ENCODE measurements at regions not wholly inside any gene's neighbourhood (a gene's known extent, or its start where the extent isn't known, plus 50 kb on each side); places are given as distances from the start of the nearest gene placed in this dataset.

DNA sequence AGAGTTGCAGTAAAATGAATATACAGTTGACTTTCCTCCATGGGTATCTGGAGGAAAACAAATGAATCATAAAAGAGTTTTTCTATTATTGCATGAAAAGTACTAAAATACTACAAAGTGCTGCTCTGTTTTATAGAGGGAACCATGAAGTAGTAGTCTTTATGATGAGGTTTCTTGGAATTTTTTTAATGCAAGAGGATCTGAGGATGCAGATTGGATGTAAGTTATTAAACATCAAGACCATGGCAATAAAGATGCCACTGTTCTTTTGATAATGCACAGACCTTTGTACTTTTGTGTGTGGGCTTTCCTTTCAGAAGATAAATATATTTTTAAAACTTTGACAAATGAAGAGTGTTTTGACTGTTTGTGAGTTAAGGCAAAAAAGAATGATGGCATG lies 87.5 kb downstream of the DACT1 start:
- TF ChIP-seq, protein P1, sequence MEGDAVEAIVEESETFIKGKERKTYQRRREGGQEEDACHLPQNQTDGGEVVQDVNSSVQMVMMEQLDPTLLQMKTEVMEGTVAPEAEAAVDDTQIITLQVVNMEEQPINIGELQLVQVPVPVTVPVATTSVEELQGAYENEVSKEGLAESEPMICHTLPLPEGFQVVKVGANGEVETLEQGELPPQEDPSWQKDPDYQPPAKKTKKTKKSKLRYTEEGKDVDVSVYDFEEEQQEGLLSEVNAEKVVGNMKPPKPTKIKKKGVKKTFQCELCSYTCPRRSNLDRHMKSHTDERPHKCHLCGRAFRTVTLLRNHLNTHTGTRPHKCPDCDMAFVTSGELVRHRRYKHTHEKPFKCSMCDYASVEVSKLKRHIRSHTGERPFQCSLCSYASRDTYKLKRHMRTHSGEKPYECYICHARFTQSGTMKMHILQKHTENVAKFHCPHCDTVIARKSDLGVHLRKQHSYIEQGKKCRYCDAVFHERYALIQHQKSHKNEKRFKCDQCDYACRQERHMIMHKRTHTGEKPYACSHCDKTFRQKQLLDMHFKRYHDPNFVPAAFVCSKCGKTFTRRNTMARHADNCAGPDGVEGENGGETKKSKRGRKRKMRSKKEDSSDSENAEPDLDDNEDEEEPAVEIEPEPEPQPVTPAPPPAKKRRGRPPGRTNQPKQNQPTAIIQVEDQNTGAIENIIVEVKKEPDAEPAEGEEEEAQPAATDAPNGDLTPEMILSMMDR (IDR thresholded peaks at IDR 0.05 in 4 of 5, conservative IDR thresholded peaks at IDR 0.05 in 1 of 5): no peak
- no peak for TF ChIP-seq POLR2A (IDR thresholded peaks at IDR 0.05)

Measured in gastrocnemius medialis (tissue), 4 donors.